ENCODE measurements at regions not wholly inside any gene's neighbourhood (a gene's known extent, or its start where the extent isn't known, plus 50 kb on each side); places are given as distances from the start of the nearest gene placed in this dataset.

GRCh38 chr1:185661971-185662370, 72.2 kb upstream of the HMCN1 start:
- TF ChIP-seq EP300 (IDR thresholded peaks at IDR 0.05) (no peak), USF2 (IDR thresholded peaks at IDR 0.05) (no peak), CTCF (IDR thresholded peaks at IDR 0.05) (no peak), FOXS1 (CRISPR knock-in tag; IDR thresholded peaks at IDR 0.05) (no peak), CBX8 (IDR thresholded peaks at IDR 0.05) (no peak), POLR2A (IDR thresholded peaks at IDR 0.05; ENCODE audit: low read length) (no peak), HMGXB4 (CRISPR knock-in tag; IDR thresholded peaks at IDR 0.05; ENCODE audit: borderline replicate concordance) (no peak), CHD2 (IDR thresholded peaks at IDR 0.05; ENCODE audit: low read length, partially characterized antibody) (no peak), ELK1 (IDR thresholded peaks at IDR 0.05; ENCODE audit: low read depth, low read length) (no peak), MAX (IDR thresholded peaks at IDR 0.05) (no peak), BHLHE40 (IDR thresholded peaks at IDR 0.05; ENCODE audit: low read depth, low read length) (no peak)
